HT-29 (cell line): ENCODE measurements at regions not wholly inside any gene's neighbourhood (a gene's known extent, or its start where the extent isn't known, plus 50 kb on each side); places are given as distances from the start of the nearest gene placed in this dataset.

Experiments
- DNase-seq: peaks from one replicate; pipeline ENCODE4 v3.0.0-alpha.2; 2015; ENCODE audit warnings: low spot score

GRCh38 chr3:145900056-145900829, 260.7 kb downstream of the PLOD2 start:
- no peak for DNase-seq

GRCh38 chr3:145902166-145902565, 258.8 kb downstream of the PLOD2 start:
- no peak for DNase-seq

GRCh38 chr3:145903472-145904013, 257.4 kb downstream of the PLOD2 start:
- no peak for DNase-seq

GRCh38 chr3:145904138-145904537, 256.8 kb downstream of the PLOD2 start:
- no peak for DNase-seq

- no peak for DNase-seq
These were observed 254.7 kb downstream of the PLOD2 start for GRCh38 chr3:145906301-145906700.

GRCh38 chr3:145906755-145907154, 254.2 kb downstream of the PLOD2 start:
- DNase-seq: no peak

- no peak for DNase-seq
These were observed 250.0 kb downstream of the PLOD2 start for GRCh38 chr3:145911016-145911415.

- peak; percentile 38 for DNase-seq
These were observed 245.2 kb downstream of the PLOD2 start for GRCh38 chr3:145915787-145916186.

- peak; percentile 3 for DNase-seq
These were observed 233.2 kb downstream of the PLOD2 start for GRCh38 chr3:145927736-145928135.

GRCh38 chr3:145936971-145937370, 224.0 kb downstream of the PLOD2 start:
- DNase-seq: no peak

- no peak for DNase-seq
These were observed 221.6 kb downstream of the PLOD2 start for GRCh38 chr3:145939431-145939830.

GRCh38 chr3:145942052-145942451, 218.9 kb downstream of the PLOD2 start:
- no peak for DNase-seq

- no peak for DNase-seq
These were observed 217.0 kb downstream of the PLOD2 start for GRCh38 chr3:145943952-145944351.

GRCh38 chr3:145951441-145951840, 209.5 kb downstream of the PLOD2 start:
- no peak for DNase-seq

- no peak for DNase-seq
These were observed 208.4 kb downstream of the PLOD2 start for GRCh38 chr3:145952536-145952935.

GRCh38 chr3:145953316-145953715, 207.7 kb downstream of the PLOD2 start:
- DNase-seq: no peak

GRCh38 chr3:145959457-145960088, 201.4 kb downstream of the PLOD2 start:
- DNase-seq: no peak

GRCh38 chr3:145963111-145963510, 197.9 kb downstream of the PLOD2 start:
- no peak for DNase-seq

GRCh38 chr3:145967043-145967442, 193.9 kb downstream of the PLOD2 start:
- DNase-seq: no peak

GRCh38 chr3:145971186-145971585, 189.8 kb downstream of the PLOD2 start:
- DNase-seq: no peak

- DNase-seq: no peak
These were observed 188.1 kb downstream of the PLOD2 start for GRCh38 chr3:145972851-145973250.

- DNase-seq: no peak
These were observed 179.9 kb downstream of the PLOD2 start for GRCh38 chr3:145981056-145981455.

- no peak for DNase-seq
These were observed 177.9 kb downstream of the PLOD2 start for GRCh38 chr3:145983101-145983500.
